H1 (cell line): ENCODE measurements at regions not wholly inside any gene's neighbourhood (a gene's known extent, or its start where the extent isn't known, plus 50 kb on each side); places are given as distances from the start of the nearest gene placed in this dataset.

Experiments
- CTCF ChIA-PET: fragments of 300-600 bp; sonication (Branson Sonifier 250); formaldehyde crosslinking; loops from one replicate; lab custom pipeline; 2021; ENCODE audit not compliant: partially characterized antibody; lab: Charles Lee
- POLR2A ChIA-PET: fragments of 300-600 bp; sonication (Branson Sonifier 250); formaldehyde crosslinking; loops from one replicate; lab custom pipeline; 2021; ENCODE audit warnings: inconsistent platforms; ENCODE audit not compliant: partially characterized antibody; lab: Charles Lee
- DNase-seq, 2 experiments: peaks; one replicate each; pipeline versions ENCODE4 v3.0.0 to v3.0.0-alpha.2; 2010 to 2022; ENCODE audit warnings: low spot score in 2 of 2, low read depth in 1 of 2, mixed read lengths in 1 of 2
- FAIRE-seq: peaks from 2 replicates; lab custom pipeline; 2011; peaks lifted over from hg19 to GRCh38; lab: Jason Lieb, UNC
- H2AFZ ChIP-seq: 2 replicates; pipeline ENCODE4 v1.8.1; 2012; ENCODE audit warnings: low read length, inconsistent platforms
- H2AK5ac ChIP-seq: 2 replicates; pipeline ENCODE4 v1.6.1; 2013; ENCODE audit warnings: low read depth, low read length
- H2BK120ac ChIP-seq: replicated peaks from 2 replicates; pipeline ENCODE3; 2013; ENCODE audit warnings: low read depth, low read length, inconsistent platforms
- H2BK12ac ChIP-seq: 2 replicates; pipeline ENCODE4 v1.6.1; 2013; ENCODE audit warnings: low read depth, low read length
- H2BK15ac ChIP-seq: 2 replicates; pipeline ENCODE4 v1.6.1; 2013; ENCODE audit warnings: low read length
- H2BK20ac ChIP-seq: 2 replicates; pipeline ENCODE4 v1.6.1; 2013; ENCODE audit warnings: low read length
- H2BK5ac ChIP-seq: 2 replicates; pipeline ENCODE4 v1.6.1; 2013; ENCODE audit warnings: low read depth, low read length
- H3K14ac ChIP-seq: 2 replicates; pipeline ENCODE4 v1.6.1; 2013; ENCODE audit warnings: inconsistent platforms; ENCODE audit not compliant: insufficient read length
- H3K18ac ChIP-seq: 2 replicates; pipeline ENCODE4 v1.6.1; 2013; ENCODE audit warnings: low read length; ENCODE audit errors: extremely low read depth
- H3K23ac ChIP-seq: 2 replicates; pipeline ENCODE4 v1.6.1; 2013; ENCODE audit warnings: inconsistent platforms; ENCODE audit not compliant: insufficient read length
- H3K23me2 ChIP-seq: 2 replicates; pipeline ENCODE4 v1.6.1; 2013; ENCODE audit warnings: low read depth, low read length
- H3K27ac ChIP-seq: 2 replicates; pipeline ENCODE4 v1.6.1; 2011; ENCODE audit warnings: low read depth, low read length, inconsistent platforms
- H3K27me3 ChIP-seq, 4 experiments: replicated peaks in 1 of 4; 1 replicate in 1 of 4; 2 replicates in 3 of 4; pipeline versions ENCODE4 v1.6.1 to v1.8.1; 2011 to 2013; ENCODE audit warnings: low read length in 3 of 4, mild to moderate bottlenecking in 3 of 4, inconsistent platforms in 2 of 4, mixed read lengths in 2 of 4, moderate library complexity in 1 of 4; ENCODE audit not compliant: control insufficient read depth in 3 of 4, insufficient read depth in 3 of 4; ENCODE audit errors: extremely low read depth in 1 of 4
- H3K36me3 ChIP-seq, 4 experiments: 2 replicates each; pipeline versions ENCODE4 v1.6.1 to v1.8.1; 2011 to 2013; ENCODE audit warnings: mild to moderate bottlenecking in 4 of 4, low read length in 3 of 4, moderate library complexity in 2 of 4, control low read depth in 1 of 4, inconsistent platforms in 1 of 4; ENCODE audit not compliant: insufficient read depth in 4 of 4, control insufficient read depth in 2 of 4
- H3K4ac ChIP-seq: replicated peaks from 2 replicates; pipeline ENCODE3; 2013; ENCODE audit warnings: low read length, low read depth, mixed read lengths, inconsistent platforms; ENCODE audit not compliant: insufficient read length
- H3K4me1 ChIP-seq, 4 experiments: replicated peaks in 1 of 4; 1 replicate in 1 of 4; 2 replicates in 3 of 4; pipeline versions ENCODE4 v1.6.1 to v1.8.1; 2011 to 2013; ENCODE audit warnings: low read length in 3 of 4, inconsistent platforms in 2 of 4, mixed read lengths in 1 of 4; ENCODE audit not compliant: insufficient read depth in 4 of 4, control insufficient read depth in 3 of 4
- H3K4me2 ChIP-seq, 2 experiments: 2 replicates each; pipeline versions ENCODE4 v1.6.1 to v1.8.1; 2011 to 2013; ENCODE audit warnings: low read depth in 2 of 2, low read length in 2 of 2, control low read depth in 1 of 2, inconsistent platforms in 1 of 2, mild to moderate bottlenecking in 1 of 2; ENCODE audit not compliant: insufficient read depth in 1 of 2
- H3K4me3 ChIP-seq, 4 experiments: fragments of 200-600, 300-600 bp in 1 of 4; sonication (generic), shearing (Covaris generic), sonication (Bioruptor Twin) in 1 of 4; 2 replicates each; pipeline versions ENCODE4 v1.5.1 to v1.8.1; 2011 to 2016; ENCODE audit warnings: low read length in 4 of 4, low read depth in 3 of 4, control low read depth in 2 of 4, inconsistent platforms in 2 of 4, mild to moderate bottlenecking in 2 of 4, mixed read lengths in 1 of 4, moderate library complexity in 1 of 4; ENCODE audit not compliant: insufficient read depth in 2 of 4; ENCODE audit errors: extremely low read depth in 1 of 4
- H3K56ac ChIP-seq: replicated peaks from 2 replicates; pipeline ENCODE3; 2013; ENCODE audit warnings: low read depth, mild to moderate bottlenecking, mixed read lengths, low read length, inconsistent platforms; ENCODE audit not compliant: insufficient read length
- H3K79me1 ChIP-seq: 2 replicates; pipeline ENCODE4 v1.6.1; 2013; ENCODE audit warnings: low read depth, low read length, control low read depth
- H3K79me2 ChIP-seq, 2 experiments: 2 replicates each; pipeline versions ENCODE4 v1.6.1 to v1.8.1; 2012 to 2013; ENCODE audit warnings: low read length in 2 of 2, mild to moderate bottlenecking in 2 of 2, inconsistent platforms in 1 of 2; ENCODE audit not compliant: insufficient read depth in 2 of 2, control insufficient read depth in 1 of 2
- H3K9ac ChIP-seq, 4 experiments: replicated peaks in 1 of 4; 1 replicate in 1 of 4; 2 replicates in 3 of 4; pipeline versions ENCODE4 v1.6.1 to v1.8.1; 2011 to 2013; ENCODE audit warnings: low read depth in 3 of 4, low read length in 3 of 4, control low read depth in 2 of 4, mild to moderate bottlenecking in 2 of 4, moderate library complexity in 2 of 4, inconsistent platforms in 1 of 4; ENCODE audit errors: extremely low read depth in 1 of 4
- H3K9me3 ChIP-seq, 2 experiments: 2 replicates each; pipeline versions ENCODE4 v1.6.1 to v1.8.1; 2012 to 2013; ENCODE audit warnings: mild to moderate bottlenecking in 2 of 2, moderate library complexity in 2 of 2, control low read depth in 1 of 2, inconsistent platforms in 1 of 2, low read depth in 1 of 2, low read length in 1 of 2, mixed read lengths in 1 of 2; ENCODE audit not compliant: insufficient read depth in 2 of 2
- H4K20me1 ChIP-seq, 2 experiments: replicated peaks in 1 of 2; 2 replicates each; pipeline versions ENCODE3 to v1.8.1; 2011 to 2013; ENCODE audit warnings: inconsistent platforms in 2 of 2, low read length in 2 of 2, mild to moderate bottlenecking in 1 of 2; ENCODE audit not compliant: insufficient read depth in 2 of 2, control insufficient read depth in 1 of 2
- H4K5ac ChIP-seq: 2 replicates; pipeline ENCODE4 v1.6.1; 2013; ENCODE audit warnings: low read length, low read depth, mixed read lengths, inconsistent platforms; ENCODE audit not compliant: insufficient read length
- H4K8ac ChIP-seq: 2 replicates; pipeline ENCODE4 v1.8.0; 2013; ENCODE audit warnings: mild to moderate bottlenecking, moderate library complexity, low read length, inconsistent platforms; ENCODE audit not compliant: insufficient read depth; ENCODE audit errors: extremely low read depth
- H4K91ac ChIP-seq: replicated peaks from 2 replicates; pipeline ENCODE3; 2013; ENCODE audit warnings: low read length, mixed read lengths, inconsistent platforms; ENCODE audit not compliant: insufficient read length
- ASH2L ChIP-seq: fragments of 200-600, 300-600 bp; sonication (generic); IDR thresholded peaks from one replicate; pipeline ENCODE4 v1.7.1; 2017; ENCODE audit warnings: low read length
- BRCA1 ChIP-seq: IDR thresholded peaks from 2 replicates; pipeline ENCODE4 v1.6.1; 2012; ENCODE audit warnings: low read depth, low read length, improper control_type of control experiment
- CBX5 ChIP-seq: fragments of 300-800, 300-1000 bp; sonication (generic); IDR thresholded peaks from 2 replicates; pipeline ENCODE4 v1.7.1; 2016; ENCODE audit warnings: antibody characterized with exemption, low read length, low read depth
- CTBP2 ChIP-seq: IDR thresholded peaks from 2 replicates; pipeline ENCODE4 v1.7.0; 2011; ENCODE audit warnings: borderline replicate concordance, mild to moderate bottlenecking, moderate library complexity, mixed read lengths, low read length; ENCODE audit not compliant: insufficient read depth, insufficient read length
- EGR1 ChIP-seq: IDR thresholded peaks from 2 replicates; pipeline ENCODE4 v1.6.1; 2011; ENCODE audit warnings: low read depth, low read length, borderline replicate concordance
- FOSL1 ChIP-seq: IDR thresholded peaks from 2 replicates; pipeline ENCODE4 v1.6.1; 2011; ENCODE audit warnings: mild to moderate bottlenecking, low read depth, low read length, moderate library complexity; ENCODE audit not compliant: insufficient read depth
- GTF2F1 ChIP-seq: IDR thresholded peaks from 2 replicates; pipeline ENCODE4 v1.6.1; 2012; ENCODE audit warnings: low read depth, low read length, improper control_type of control experiment, borderline replicate concordance
- JUND ChIP-seq: IDR thresholded peaks from 2 replicates; pipeline ENCODE4 v1.6.1; 2011; ENCODE audit warnings: mild to moderate bottlenecking, improper control_type of control experiment, low read length
- KDM1A ChIP-seq: fragments of 200-600, 300-600 bp; sonication (generic); IDR thresholded peaks from 2 replicates; pipeline ENCODE4 v1.7.1; 2016; ENCODE audit warnings: mild to moderate bottlenecking, low read length, borderline replicate concordance
- NANOG ChIP-seq: IDR thresholded peaks from 2 replicates; pipeline ENCODE4 v1.6.1; 2011; ENCODE audit warnings: low read length, low read depth, mild to moderate bottlenecking, inconsistent platforms; ENCODE audit not compliant: insufficient read depth, poor library complexity, severe bottlenecking
- RAD21 ChIP-seq, 2 experiments: IDR thresholded peaks in 1 of 2; conservative IDR thresholded peaks in 1 of 2; 2 replicates each; pipeline ENCODE4 v1.6.1; 2011; ENCODE audit warnings: low read depth in 2 of 2, low read length in 2 of 2, improper control_type of control experiment in 1 of 2, inconsistent platforms in 1 of 2, mild to moderate bottlenecking in 1 of 2, moderate library complexity in 1 of 2
- SIX5 ChIP-seq: IDR thresholded peaks from 2 replicates; pipeline ENCODE4 v1.6.1; 2011; ENCODE audit warnings: mild to moderate bottlenecking, low read depth, low read length
- SP2 ChIP-seq: IDR thresholded peaks from 2 replicates; pipeline ENCODE4 v1.6.1; 2012; ENCODE audit warnings: mild to moderate bottlenecking, low read length, inconsistent platforms
- SRF ChIP-seq: IDR thresholded peaks from 2 replicates; pipeline ENCODE4 v1.6.1; 2011; ENCODE audit warnings: mild to moderate bottlenecking, low read depth, low read length, moderate library complexity
- SUZ12 ChIP-seq: fragments of 200-600 bp; sonication (generic); IDR thresholded peaks from 2 replicates; pipeline ENCODE4 v1.6.1; 2012; ENCODE audit warnings: mild to moderate bottlenecking, inconsistent platforms, low read length, moderate library complexity, mixed read lengths
- TEAD4 ChIP-seq: IDR thresholded peaks from 2 replicates; pipeline ENCODE4 v1.6.1; 2012; ENCODE audit warnings: low read depth, low read length, inconsistent platforms, mixed read lengths
- WGBS, 2 experiments: shearing (Covaris generic) in 1 of 2; methylation state at CpG; one replicate each; pipeline versions ENCODE4 v1.1.6 to v1.1.7; 2013 to 2015; ENCODE audit warnings: low lambda C conversion rate in 2 of 2, mixed read lengths in 2 of 2, inconsistent platforms in 1 of 2, low coverage in 1 of 2, missing lambda C conversion rate in 1 of 2; ENCODE audit not compliant: insufficient replicate concordance in 2 of 2, insufficient coverage in 1 of 2, insufficient read length in 1 of 2; ENCODE audit errors: extremely low coverage in 1 of 2, missing lambda C conversion rate in 1 of 2; 5-methylcytosine and 5-hydroxymethylcytosine counted together

GRCh38 chr7:91798425-91798824 lies 82.1 kb downstream of the MTERF1 start:
- no peak overlapping the region for H3K14ac ChIP-seq
- H3K27me3 ChIP-seq: no peaks in the 10 kb centered on the region
- H3K79me2 ChIP-seq: no peaks in the 10 kb centered on the region
- no peak overlapping the region for H3K23ac ChIP-seq
- no peak overlapping the region for H4K8ac ChIP-seq
- no peak overlapping the region for H3K4me3 ChIP-seq
- H2BK120ac ChIP-seq: no peak overlapping the region
- H4K20me1 ChIP-seq: no peaks in the 10 kb centered on the region
- CTCF ChIA-PET: interaction anchor here (1.0 kb wide), 1 partner anchor 32 kb away, joined by 4 read pairs; no protein-coding TSS in a partner anchor
- DNase-seq (no peak), FAIRE-seq (no peak)
- no peak overlapping the region for H3K27ac ChIP-seq
- no peak overlapping the region for H2BK12ac ChIP-seq
- 80% methylated on average over 3 of the region's 3 CpGs; no CpG with 5 or more reads in 1 of the 2 experiments for WGBS, 2 experiments
- no peak overlapping the region for H2BK20ac ChIP-seq
- no peaks in the 10 kb centered on the region for H3K79me1 ChIP-seq
- no peaks in the 10 kb centered on the region for H3K23me2 ChIP-seq
- no peak overlapping the region for H2BK15ac ChIP-seq
- H4K5ac ChIP-seq: no peak overlapping the region
- no peak overlapping the region for H3K9ac ChIP-seq
- H3K18ac ChIP-seq: no peak overlapping the region
- no peak overlapping the region for H3K56ac ChIP-seq
- no peak overlapping the region for H3K4ac ChIP-seq
- POLR2A ChIA-PET: no interaction called here
- H3K36me3 ChIP-seq: no peaks in the 10 kb centered on the region
- H3K4me2 ChIP-seq: no peak overlapping the region
- H3K9me3 ChIP-seq: no peaks in the 10 kb centered on the region; a peak in 1 of 4 replicates
- H2AK5ac ChIP-seq: no peak overlapping the region
- H2BK5ac ChIP-seq: no peak overlapping the region
- H2AFZ ChIP-seq: no peak overlapping the region
- H3K4me1 ChIP-seq: no peaks in the 10 kb centered on the region
- no peak overlapping the region for H4K91ac ChIP-seq
- TF ChIP-seq CBX5 (no peak), JUND (no peak), BRCA1 (no peak), RAD21 (IDR thresholded peaks at IDR 0.05 in 1 of 2, conservative IDR thresholded peaks at IDR 0.05 in 1 of 2; ENCODE audit: low read depth in 2 of 2, low read length in 2 of 2) (no peak), SP2 (no peak), NANOG (no peak), FOSL1 (no peak), TEAD4 (no peak), KDM1A (no peak), SIX5 (no peak), GTF2F1 (no peak), SRF (no peak), CTBP2 (no peak), SUZ12 (no peak), EGR1 (no peak), ASH2L (no peak)
